Caco-2 (cell line): ENCODE measurements at regions not wholly inside any gene's neighbourhood (a gene's known extent, or its start where the extent isn't known, plus 50 kb on each side); places are given as distances from the start of the nearest gene placed in this dataset.

Experiments used
- BruUV-seq: library from RNA; stranded (reverse); fragments of 400-500 nt; replicated peaks from 2 replicates; lab custom pipeline; 2021; lab: Mats Ljungman, UMichigan
- CTCF ChIA-PET: fragments of 300-600 bp; sonication (Branson Sonifier 250); formaldehyde crosslinking; loops from one replicate; lab custom pipeline; 2022; ENCODE audit warnings: antibody characterized with exemption; lab: Charles Lee
- POLR2A ChIA-PET: fragments of 300-600 bp; sonication (Branson Sonifier 250); formaldehyde crosslinking; loops from one replicate; lab custom pipeline; 2022; ENCODE audit warnings: antibody characterized with exemption; lab: Charles Lee
- DNase-seq, 2 experiments: peaks; one replicate each; pipeline versions ENCODE4 v3.0.0 to v3.0.0-alpha.2; 2020 to 2022
- H3K27me3 ChIP-seq: replicated peaks from 2 replicates; pipeline ENCODE4 v1.6.0; 2011; ENCODE audit warnings: low read length; ENCODE audit not compliant: control insufficient read depth, insufficient read depth
- H3K36me3 ChIP-seq: 2 replicates; pipeline ENCODE4 v1.5.1; 2011; ENCODE audit warnings: low read length; ENCODE audit not compliant: control insufficient read depth, insufficient read depth
- H3K4me1 ChIP-seq: fragments of 250-450 bp; sonication (Bioruptor Pico); 2 replicates; pipeline ENCODE4 v1.5.1; 2020; ENCODE audit warnings: mild to moderate bottlenecking
- H3K4me3 ChIP-seq: 2 replicates; pipeline ENCODE4 v1.5.1; 2011; ENCODE audit warnings: low read depth, mild to moderate bottlenecking, control low read depth, low read length
- H3K9me3 ChIP-seq: fragments of 250-450 bp; sonication (Bioruptor Pico); 2 replicates; pipeline ENCODE4 v1.5.1; 2020; ENCODE audit warnings: mild to moderate bottlenecking, moderate library complexity
- H3K27ac Mint-ChIP-seq: one replicate; pipeline ENCODE4 v1.8.0; 2022; ENCODE audit warnings: mixed read lengths; ENCODE audit not compliant: unreplicated experiment
- H3K27me3 Mint-ChIP-seq: one replicate; pipeline ENCODE4 v1.8.0; 2022; ENCODE audit warnings: mixed read lengths; ENCODE audit not compliant: insufficient read depth, unreplicated experiment
- H3K36me3 Mint-ChIP-seq: one replicate; pipeline ENCODE4 v1.8.0; 2022; ENCODE audit warnings: mild to moderate bottlenecking, mixed read lengths; ENCODE audit not compliant: insufficient read depth, unreplicated experiment
- H3K4me1 Mint-ChIP-seq: one replicate; pipeline ENCODE4 v1.8.0; 2022; ENCODE audit warnings: low read depth, mixed read lengths; ENCODE audit not compliant: unreplicated experiment
- H3K4me3 Mint-ChIP-seq: one replicate; pipeline ENCODE4 v1.8.0; 2022; ENCODE audit warnings: mild to moderate bottlenecking, moderate library complexity, mixed read lengths; ENCODE audit not compliant: unreplicated experiment
- H3K9me3 Mint-ChIP-seq: one replicate; pipeline ENCODE4 v1.8.0; 2022; ENCODE audit warnings: mixed read lengths; ENCODE audit not compliant: unreplicated experiment
- intact Hi-C: fragments of 100-400 bp; cut with micrococcal nuclease; formaldehyde crosslinking; loops from one replicate; pipeline ENCODE4 v1.10.0; 2022; ENCODE audit not compliant: unreplicated experiment
- TF ChIP-seq, protein P1 (sequence below), 2 experiments: fragments of 200-600 bp in 1 of 2; IDR thresholded peaks; 1 replicate in 1 of 2; 2 replicates in 1 of 2; pipeline versions ENCODE4 v1.5.1 to v1.8.0; 2011 to 2022; ENCODE audit warnings: antibody characterized with exemption in 1 of 2, control low read depth in 1 of 2, inconsistent platforms in 1 of 2, low read depth in 1 of 2, low read length in 1 of 2, mild to moderate bottlenecking in 1 of 2, moderate library complexity in 1 of 2; ENCODE audit not compliant: insufficient read depth in 1 of 2, severe bottlenecking in 1 of 2, unreplicated experiment in 1 of 2

DNA sequence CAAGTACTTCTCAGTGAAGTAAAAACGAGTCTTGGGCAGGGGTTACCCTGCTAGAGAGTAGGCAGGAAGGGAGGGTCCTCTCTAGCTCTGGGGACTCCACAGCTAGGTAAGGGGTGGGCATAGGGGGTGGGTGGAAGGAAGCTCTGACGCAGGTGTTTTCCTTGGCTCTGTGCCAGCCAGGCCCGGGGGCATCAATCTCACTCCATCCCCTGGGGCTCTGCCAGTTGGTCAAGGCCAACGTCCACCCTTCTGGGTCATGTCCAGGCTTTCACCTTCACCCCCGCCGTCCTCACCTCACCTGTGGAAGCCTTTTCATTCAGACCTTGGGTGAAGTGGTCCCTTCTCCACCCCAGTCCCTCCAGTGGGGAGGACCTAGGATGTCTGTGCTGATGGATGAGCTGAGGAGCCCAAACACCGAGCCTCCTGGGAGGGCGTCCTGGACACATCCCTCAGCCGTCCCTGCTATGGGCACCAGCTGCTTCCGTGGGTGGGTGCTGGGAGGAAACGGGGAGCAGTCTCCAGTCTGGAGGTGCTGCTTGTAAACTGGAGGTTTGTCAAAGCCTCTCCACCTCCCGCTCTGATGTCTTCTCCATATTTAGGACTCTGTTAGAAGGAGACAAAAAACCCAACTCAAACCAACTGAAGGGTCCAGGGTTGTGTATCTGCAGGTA, 71.5 kb upstream of the SFSWAP start:
- Mint-ChIP-seq H3K4me3 (no peak overlapping the region), H3K9me3 (peaks cover 9% of the 10 kb centered on the region), H3K27ac (no peak overlapping the region), H3K4me1 (no peaks in the 10 kb centered on the region), H3K27me3 (peaks cover 29% of the 10 kb centered on the region), H3K36me3 (no peaks in the 10 kb centered on the region)
- TF ChIP-seq, protein P1, sequence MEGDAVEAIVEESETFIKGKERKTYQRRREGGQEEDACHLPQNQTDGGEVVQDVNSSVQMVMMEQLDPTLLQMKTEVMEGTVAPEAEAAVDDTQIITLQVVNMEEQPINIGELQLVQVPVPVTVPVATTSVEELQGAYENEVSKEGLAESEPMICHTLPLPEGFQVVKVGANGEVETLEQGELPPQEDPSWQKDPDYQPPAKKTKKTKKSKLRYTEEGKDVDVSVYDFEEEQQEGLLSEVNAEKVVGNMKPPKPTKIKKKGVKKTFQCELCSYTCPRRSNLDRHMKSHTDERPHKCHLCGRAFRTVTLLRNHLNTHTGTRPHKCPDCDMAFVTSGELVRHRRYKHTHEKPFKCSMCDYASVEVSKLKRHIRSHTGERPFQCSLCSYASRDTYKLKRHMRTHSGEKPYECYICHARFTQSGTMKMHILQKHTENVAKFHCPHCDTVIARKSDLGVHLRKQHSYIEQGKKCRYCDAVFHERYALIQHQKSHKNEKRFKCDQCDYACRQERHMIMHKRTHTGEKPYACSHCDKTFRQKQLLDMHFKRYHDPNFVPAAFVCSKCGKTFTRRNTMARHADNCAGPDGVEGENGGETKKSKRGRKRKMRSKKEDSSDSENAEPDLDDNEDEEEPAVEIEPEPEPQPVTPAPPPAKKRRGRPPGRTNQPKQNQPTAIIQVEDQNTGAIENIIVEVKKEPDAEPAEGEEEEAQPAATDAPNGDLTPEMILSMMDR (IDR thresholded peaks at IDR 0.05; ENCODE audit: insufficient read depth in 1 of 2, low read depth in 1 of 2, low read length in 1 of 2, severe bottlenecking in 1 of 2, unreplicated experiment in 1 of 2) = no peak
- Histone ChIP-seq H3K9me3 (no peaks in the 10 kb centered on the region), H3K4me1 (no peaks in the 10 kb centered on the region), H3K36me3 (no peaks in the 10 kb centered on the region), H3K4me3 (no peak overlapping the region), H3K27me3 (no peaks in the 10 kb centered on the region)
- ChIA-PET CTCF (no interaction called here), POLR2A (no interaction called here)
- BruUV-seq = no TSS peak
- no peak for DNase-seq
- intact Hi-C loops = no loop called here

- CTCF ChIA-PET = no interaction called here
- BruUV-seq = no TSS peak
- intact Hi-C loops = no loop called here
- Histone ChIP-seq H3K27me3 (no peaks in the 10 kb centered on the region), H3K4me3 (no peak overlapping the region), H3K36me3 (no peaks in the 10 kb centered on the region), H3K9me3 (no peaks in the 10 kb centered on the region), H3K4me1 (no peaks in the 10 kb centered on the region)
- no peak overlapping the region for H3K27ac Mint-ChIP-seq
- no peaks in the 10 kb centered on the region for H3K36me3 Mint-ChIP-seq
- no peaks in the 10 kb centered on the region for H3K4me1 Mint-ChIP-seq
- peaks cover 20% of the 10 kb centered on the region for H3K27me3 Mint-ChIP-seq
- no peak for DNase-seq
- H3K9me3 Mint-ChIP-seq = peaks cover 9% of the 10 kb centered on the region
- POLR2A ChIA-PET = interaction anchor here (0.5 kb wide), 1 partner anchor 955 kb away, joined by 7 read pairs; no protein-coding TSS in a partner anchor
- no peak overlapping the region for H3K4me3 Mint-ChIP-seq
- TF ChIP-seq, protein P1 (IDR thresholded peaks at IDR 0.05; ENCODE audit: insufficient read depth in 1 of 2, low read depth in 1 of 2, low read length in 1 of 2, severe bottlenecking in 1 of 2, unreplicated experiment in 1 of 2) = no peak
These were observed 70.4 kb upstream of the SFSWAP start for GRCh38 chr12:131640525-131640924.

DNA sequence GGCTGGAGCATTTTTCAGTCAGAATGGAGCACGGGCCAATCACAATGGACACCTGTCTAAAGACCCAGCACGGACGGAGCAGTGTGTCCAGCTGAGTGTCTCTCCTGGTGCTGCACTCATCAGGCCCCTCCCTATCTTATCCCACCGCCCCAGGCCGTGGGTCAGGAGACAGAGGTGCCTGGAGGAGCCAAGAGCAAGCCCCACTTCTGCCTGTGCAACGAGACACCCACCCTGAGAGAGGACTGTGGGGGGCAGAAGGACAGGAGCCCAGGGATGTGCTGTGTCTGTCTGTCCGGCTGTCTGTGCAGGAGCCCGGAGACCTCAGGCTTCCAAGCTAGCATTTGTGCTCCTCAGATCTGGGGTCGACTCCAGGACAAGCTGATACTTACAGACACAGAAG, 69.6 kb upstream of the SFSWAP start:
- H3K27me3 ChIP-seq = no peaks in the 10 kb centered on the region
- Mint-ChIP-seq H3K27ac (no peak overlapping the region), H3K9me3 (peaks cover 9% of the 10 kb centered on the region), H3K4me3 (no peak overlapping the region), H3K36me3 (no peaks in the 10 kb centered on the region), H3K27me3 (peaks cover 17% of the 10 kb centered on the region), H3K4me1 (no peaks in the 10 kb centered on the region)
- no peak for DNase-seq
- H3K36me3 ChIP-seq = no peaks in the 10 kb centered on the region
- no TSS peak for BruUV-seq
- no peaks in the 10 kb centered on the region for H3K4me1 ChIP-seq
- ChIA-PET POLR2A (no interaction called here), CTCF (no interaction called here)
- intact Hi-C loops = no loop called here
- H3K9me3 ChIP-seq = no peaks in the 10 kb centered on the region
- TF ChIP-seq, protein P1 (IDR thresholded peaks at IDR 0.05; ENCODE audit: insufficient read depth in 1 of 2, low read depth in 1 of 2, low read length in 1 of 2, severe bottlenecking in 1 of 2, unreplicated experiment in 1 of 2) = no peak
- no peak overlapping the region for H3K4me3 ChIP-seq
